ENCODE measurements at regions not wholly inside any gene's neighbourhood (a gene's known extent, or its start where the extent isn't known, plus 50 kb on each side); places are given as distances from the start of the nearest gene placed in this dataset.
A peak's percentile ranks its signal among the peaks of the same experiment; 100 is the strongest.
"Not testable (repeated sequence)": the region's sequence is repeated elsewhere in the genome, so short reads cannot be mapped to it uniquely, and the experiment has no call there.

- DNase-seq = no peak
Observed at GRCh38 chr12:5268424-5269210, 163.3 kb upstream of the NTF3 start.

GRCh38 chr12:5269846-5270245 is 162.1 kb upstream of the NTF3 start:
- DNase-seq = no peak

- DNase-seq = peak; percentile 73
Observed at GRCh38 chr12:5272018-5272785, 159.7 kb upstream of the NTF3 start.

- no peak for DNase-seq
Observed at GRCh38 chr12:5273709-5274108, 158.2 kb upstream of the NTF3 start.

- no peak for DNase-seq
Observed at GRCh38 chr12:5276327-5276880, 155.5 kb upstream of the NTF3 start.

GRCh38 chr12:5280086-5280485 is 151.8 kb upstream of the NTF3 start:
- no peak for DNase-seq

- not testable (repeated sequence) for DNase-seq
Observed at GRCh38 chr12:5290368-5290767, 141.5 kb upstream of the NTF3 start.

GRCh38 chr12:5292651-5293050 is 139.3 kb upstream of the NTF3 start:
- no peak for DNase-seq

GRCh38 chr12:5293773-5294172 is 138.1 kb upstream of the NTF3 start:
- no peak for DNase-seq

GRCh38 chr12:5294274-5295070 is 137.4 kb upstream of the NTF3 start:
- no peak for DNase-seq

GRCh38 chr12:5295151-5295550 is 136.8 kb upstream of the NTF3 start:
- DNase-seq = no peak

- no peak for DNase-seq
Observed at GRCh38 chr12:5295996-5296395, 135.9 kb upstream of the NTF3 start.

GRCh38 chr12:5301539-5301938 is 130.4 kb upstream of the NTF3 start:
- DNase-seq = no peak

GRCh38 chr12:5305425-5305824 is 126.5 kb upstream of the NTF3 start:
- DNase-seq = peak; percentile 45

GRCh38 chr12:5305886-5306545 is 125.9 kb upstream of the NTF3 start:
- DNase-seq = no peak

- DNase-seq = no peak
Observed at GRCh38 chr12:5307065-5307464, 124.8 kb upstream of the NTF3 start.

GRCh38 chr12:5308216-5308615 is 123.7 kb upstream of the NTF3 start:
- no peak for DNase-seq

GRCh38 chr12:5308996-5309395 is 122.9 kb upstream of the NTF3 start:
- no peak for DNase-seq

- peak; percentile 88 for DNase-seq
Observed at GRCh38 chr12:5309654-5310053, 122.3 kb upstream of the NTF3 start.

- DNase-seq = no peak
Observed at GRCh38 chr12:5310151-5310550, 121.8 kb upstream of the NTF3 start.

- DNase-seq = no peak
Observed at GRCh38 chr12:5317556-5317955, 114.4 kb upstream of the NTF3 start.

- DNase-seq = no peak
Observed at GRCh38 chr12:5318874-5319273, 113.0 kb upstream of the NTF3 start.
